H9 (cell line): ENCODE measurements at regions not wholly inside any gene's neighbourhood (a gene's known extent, or its start where the extent isn't known, plus 50 kb on each side); places are given as distances from the start of the nearest gene placed in this dataset.

Experiments
- DNase-seq: peaks from one replicate; pipeline ENCODE4 v3.0.0-alpha.2; 2017
- H2AFZ ChIP-seq: one replicate; pipeline ENCODE4 v1.6.1; 2013; ENCODE audit warnings: mild to moderate bottlenecking, low read length, control low read depth, moderate library complexity
- H2AK5ac ChIP-seq: 2 replicates; pipeline ENCODE4 v1.6.1; 2013; ENCODE audit warnings: low read length, control low read depth, mixed read lengths; ENCODE audit not compliant: insufficient read length
- H2BK120ac ChIP-seq: one replicate; pipeline ENCODE4 v1.6.1; 2013; ENCODE audit warnings: low read depth, mild to moderate bottlenecking, low read length, control low read depth, inconsistent platforms; ENCODE audit not compliant: poor library complexity, severe bottlenecking
- H2BK12ac ChIP-seq: 2 replicates; pipeline ENCODE4 v1.6.1; 2013; ENCODE audit warnings: low read length, control low read depth, mixed read lengths, low read depth; ENCODE audit not compliant: insufficient read length
- H2BK15ac ChIP-seq: 2 replicates; pipeline ENCODE4 v1.6.1; 2013; ENCODE audit warnings: low read depth, low read length, control low read depth
- H2BK20ac ChIP-seq: one replicate; pipeline ENCODE4 v1.6.1; 2013; ENCODE audit warnings: low read depth, mild to moderate bottlenecking, low read length, control low read depth, inconsistent platforms; ENCODE audit not compliant: poor library complexity, severe bottlenecking
- H2BK5ac ChIP-seq: 2 replicates; pipeline ENCODE4 v1.6.1; 2013; ENCODE audit warnings: low read length, control low read depth, mixed read lengths; ENCODE audit not compliant: insufficient read length
- H3K14ac ChIP-seq: 2 replicates; pipeline ENCODE4 v1.6.1; 2013; ENCODE audit warnings: low read length, control low read depth; ENCODE audit not compliant: insufficient read depth
- H3K18ac ChIP-seq: 2 replicates; pipeline ENCODE4 v1.6.1; 2013; ENCODE audit warnings: low read depth, mild to moderate bottlenecking, mixed read lengths, low read length, control low read depth; ENCODE audit not compliant: insufficient read length
- H3K23ac ChIP-seq: 2 replicates; pipeline ENCODE4 v1.6.1; 2013; ENCODE audit warnings: low read length, control low read depth, mixed read lengths, low read depth; ENCODE audit not compliant: insufficient read length
- H3K23me2 ChIP-seq: 2 replicates; pipeline ENCODE4 v1.6.1; 2013; ENCODE audit warnings: low read depth, mild to moderate bottlenecking, mixed read lengths, low read length, control low read depth; ENCODE audit not compliant: insufficient read length, poor library complexity, severe bottlenecking
- H3K27ac ChIP-seq: 2 replicates; pipeline ENCODE4 v1.5.1; 2013; ENCODE audit warnings: low read length, control low read depth, mixed read lengths, low read depth; ENCODE audit not compliant: insufficient read length
- H3K27me3 ChIP-seq: 2 replicates; pipeline ENCODE4 v1.6.1; 2013; ENCODE audit warnings: low read length, control low read depth, inconsistent platforms; ENCODE audit not compliant: insufficient read depth
- H3K4ac ChIP-seq: 2 replicates; pipeline ENCODE4 v1.6.1; 2013; ENCODE audit warnings: low read depth, mild to moderate bottlenecking, control low read depth, inconsistent platforms, low read length, moderate library complexity
- H3K4me1 ChIP-seq: 2 replicates; pipeline ENCODE4 v1.6.1; 2013; ENCODE audit warnings: low read length, control low read depth, inconsistent platforms; ENCODE audit not compliant: insufficient read depth
- H3K4me2 ChIP-seq: 2 replicates; pipeline ENCODE4 v1.6.1; 2013; ENCODE audit warnings: low read length, control low read depth, mixed read lengths; ENCODE audit not compliant: insufficient read length, insufficient read depth
- H3K56ac ChIP-seq: 2 replicates; pipeline ENCODE4 v1.6.1; 2013; ENCODE audit warnings: low read depth, mild to moderate bottlenecking, mixed read lengths, low read length, control low read depth; ENCODE audit not compliant: insufficient read length
- H3K79me1 ChIP-seq: 2 replicates; pipeline ENCODE4 v1.6.1; 2013; ENCODE audit warnings: low read depth, mild to moderate bottlenecking, moderate library complexity, low read length, control low read depth, inconsistent platforms; ENCODE audit not compliant: insufficient read depth, poor library complexity, severe bottlenecking
- H3K79me2 ChIP-seq: 2 replicates; pipeline ENCODE4 v1.6.1; 2013; ENCODE audit warnings: low read length, control low read depth, inconsistent platforms; ENCODE audit not compliant: insufficient read depth
- H3K9ac ChIP-seq: 2 replicates; pipeline ENCODE4 v1.6.1; 2013; ENCODE audit warnings: low read length, control low read depth, mixed read lengths; ENCODE audit not compliant: insufficient read length; ENCODE audit errors: extremely low read depth
- H3K9me3 ChIP-seq: one replicate; pipeline ENCODE4 v1.6.1; 2013; ENCODE audit warnings: low read depth, low read length, inconsistent platforms; ENCODE audit not compliant: control insufficient read depth
- H3T11ph ChIP-seq: one replicate; pipeline ENCODE4 v1.6.1; 2013; ENCODE audit warnings: mild to moderate bottlenecking, low read length, control low read depth, inconsistent platforms
- H4K20me1 ChIP-seq: one replicate; pipeline ENCODE4 v1.6.1; 2013; ENCODE audit not compliant: control insufficient read depth, insufficient read length, insufficient read depth
- H4K5ac ChIP-seq: 2 replicates; pipeline ENCODE4 v1.6.1; 2013; ENCODE audit warnings: low read depth, mild to moderate bottlenecking, mixed read lengths, low read length, control low read depth; ENCODE audit not compliant: insufficient read length
- H4K8ac ChIP-seq: replicated peaks from 2 replicates; pipeline ENCODE4 v1.6.1; 2013; ENCODE audit warnings: low read length, control low read depth, mixed read lengths, low read depth; ENCODE audit not compliant: insufficient read length
- H4K91ac ChIP-seq: 2 replicates; pipeline ENCODE4 v1.6.1; 2013; ENCODE audit warnings: low read depth, mild to moderate bottlenecking, moderate library complexity, mixed read lengths, low read length, control low read depth; ENCODE audit not compliant: insufficient read length
- H3K27ac Mint-ChIP-seq, 3 experiments: 2 replicates in 2 of 3; 3 replicates in 1 of 3; pipeline ENCODE4 v1.8.0; 2020 to 2021; ENCODE audit warnings: mixed read lengths in 3 of 3, mild to moderate bottlenecking in 1 of 3, moderate library complexity in 1 of 3
- H3K27me3 Mint-ChIP-seq: 2 replicates; pipeline ENCODE4 v1.8.0; 2021; ENCODE audit warnings: low read depth, mild to moderate bottlenecking, moderate library complexity, mixed read lengths
- H3K36me3 Mint-ChIP-seq, 3 experiments: 2 replicates in 2 of 3; 3 replicates in 1 of 3; pipeline ENCODE4 v1.8.0; 2020 to 2021; ENCODE audit warnings: low read depth in 3 of 3, mixed read lengths in 3 of 3; ENCODE audit not compliant: insufficient read depth in 1 of 3
- H3K4me1 Mint-ChIP-seq, 2 experiments: 2 replicates each; pipeline ENCODE4 v1.8.0; 2020; ENCODE audit warnings: mixed read lengths in 2 of 2
- H3K4me3 Mint-ChIP-seq, 2 experiments: 2 replicates in 1 of 2; 3 replicates in 1 of 2; pipeline ENCODE4 v1.8.0; 2020 to 2021; ENCODE audit warnings: mild to moderate bottlenecking in 2 of 2, mixed read lengths in 2 of 2, moderate library complexity in 1 of 2
- H3K9me3 Mint-ChIP-seq, 2 experiments: 2 replicates in 1 of 2; 3 replicates in 1 of 2; pipeline ENCODE4 v1.8.0; 2020; ENCODE audit warnings: mild to moderate bottlenecking in 2 of 2, mixed read lengths in 2 of 2, moderate library complexity in 1 of 2
- CTCF ChIP-seq: fragments of 200-600 bp; sonication (generic); conservative IDR thresholded peaks from 3 replicates; pipeline ENCODE4 v1.8.0; 2021; ENCODE audit warnings: antibody characterized with exemption, mild to moderate bottlenecking
- WGBS: extraction: QIAGEN DNeasy Blood & Tissue Kit; methylation state at CpG from one replicate; pipeline ENCODE4 v1.1.7; 2013; ENCODE audit warnings: missing lambda C conversion rate, low lambda C conversion rate, mixed read lengths; ENCODE audit not compliant: insufficient read length; ENCODE audit errors: extremely low coverage; 5-methylcytosine and 5-hydroxymethylcytosine counted together

- Histone ChIP-seq H3K4ac (no peak overlapping the region), H2BK120ac (no peak overlapping the region), H3K79me2 (no peaks in the 10 kb centered on the region), H2BK20ac (no peak overlapping the region), H3K9ac (no peak overlapping the region), H3K27me3 (no peaks in the 10 kb centered on the region), H3K18ac (no peak overlapping the region), H4K20me1 (no peaks in the 10 kb centered on the region), H3K4me2 (no peak overlapping the region), H4K8ac (no peak overlapping the region), H2AK5ac (peak overlapping the region; percentile 41), H3K14ac (no peak overlapping the region), H3K23ac (no peak overlapping the region), H4K91ac (no peak overlapping the region), H3K23me2 (no peaks in the 10 kb centered on the region), H4K5ac (no peak overlapping the region), H3K9me3 (no peaks in the 10 kb centered on the region), H2AFZ (no peak overlapping the region), H3K27ac (no peak overlapping the region), H2BK5ac (no peak overlapping the region), H3K79me1 (no peaks in the 10 kb centered on the region), H2BK12ac (no peak overlapping the region), H3K56ac (no peak overlapping the region), H2BK15ac (no peak overlapping the region), H3T11ph (no peak overlapping the region), H3K4me1 (peaks cover 7% of the 10 kb centered on the region; the same call in 1 of the 2 replicates)
- WGBS: no CpG with 5 or more reads among the region's 2 CpGs
- DNase-seq: no peak
- Mint-ChIP-seq H3K27ac (no peak overlapping the region), H3K27me3 (no peaks in the 10 kb centered on the region), H3K4me3 (no peak overlapping the region), H3K9me3 (no peaks in the 10 kb centered on the region), H3K36me3 (no peaks in the 10 kb centered on the region; a peak in 1 of 7 replicates), H3K4me1 (peaks cover 30 to 38% of the 10 kb centered on the region in 2 experiments)
- TF ChIP-seq CTCF: no peak
These were observed 513.6 kb downstream of the STK39 start for GRCh38 chr2:167733747-167734146.
